Upper lobe of right lung (tissue), 1 donor: ENCODE measurements at regions not wholly inside any gene's neighbourhood (a gene's known extent, or its start where the extent isn't known, plus 50 kb on each side); places are given as distances from the start of the nearest gene placed in this dataset.

Experiments
- ATAC-seq: fragments of 200-7000 bp; cut with Tn5 transposase; one replicate; pipeline ENCODE4 v1.9.1; 2020; ENCODE audit warnings: mild to moderate bottlenecking, moderate library complexity
- DNase-seq: peaks from one replicate; pipeline ENCODE4 v3.0.0-alpha.2; 2020
- H3K27ac ChIP-seq: fragments of 200-600 bp; one replicate; pipeline ENCODE4 v1.8.0; 2022
- H3K27me3 ChIP-seq: fragments of 200-600 bp; one replicate; pipeline ENCODE4 v1.8.0; 2022; ENCODE audit warnings: mild to moderate bottlenecking
- H3K36me3 ChIP-seq: fragments of 200-600 bp; one replicate; pipeline ENCODE4 v1.8.0; 2022
- H3K4me1 ChIP-seq: fragments of 200-600 bp; one replicate; pipeline ENCODE4 v1.8.0; 2022
- H3K4me3 ChIP-seq: fragments of 200-600 bp; one replicate; pipeline ENCODE4 v1.8.0; 2022; ENCODE audit warnings: mild to moderate bottlenecking
- H3K9me3 ChIP-seq: fragments of 200-600 bp; one replicate; pipeline ENCODE4 v1.8.0; 2022
- intact Hi-C: fragments of 100-400 bp; cut with DNase I; formaldehyde crosslinking; loops from one replicate; pipeline ENCODE4 v1.11.0; 2022
- TF ChIP-seq, protein P1 (sequence below): fragments of 200-600 bp; IDR thresholded peaks from one replicate; pipeline ENCODE4 v1.8.0; 2022; ENCODE audit warnings: antibody characterized with exemption
- donor health status: DM: no; HTN: yes; CAD: no; lungs with severe emphysema.

DNA sequence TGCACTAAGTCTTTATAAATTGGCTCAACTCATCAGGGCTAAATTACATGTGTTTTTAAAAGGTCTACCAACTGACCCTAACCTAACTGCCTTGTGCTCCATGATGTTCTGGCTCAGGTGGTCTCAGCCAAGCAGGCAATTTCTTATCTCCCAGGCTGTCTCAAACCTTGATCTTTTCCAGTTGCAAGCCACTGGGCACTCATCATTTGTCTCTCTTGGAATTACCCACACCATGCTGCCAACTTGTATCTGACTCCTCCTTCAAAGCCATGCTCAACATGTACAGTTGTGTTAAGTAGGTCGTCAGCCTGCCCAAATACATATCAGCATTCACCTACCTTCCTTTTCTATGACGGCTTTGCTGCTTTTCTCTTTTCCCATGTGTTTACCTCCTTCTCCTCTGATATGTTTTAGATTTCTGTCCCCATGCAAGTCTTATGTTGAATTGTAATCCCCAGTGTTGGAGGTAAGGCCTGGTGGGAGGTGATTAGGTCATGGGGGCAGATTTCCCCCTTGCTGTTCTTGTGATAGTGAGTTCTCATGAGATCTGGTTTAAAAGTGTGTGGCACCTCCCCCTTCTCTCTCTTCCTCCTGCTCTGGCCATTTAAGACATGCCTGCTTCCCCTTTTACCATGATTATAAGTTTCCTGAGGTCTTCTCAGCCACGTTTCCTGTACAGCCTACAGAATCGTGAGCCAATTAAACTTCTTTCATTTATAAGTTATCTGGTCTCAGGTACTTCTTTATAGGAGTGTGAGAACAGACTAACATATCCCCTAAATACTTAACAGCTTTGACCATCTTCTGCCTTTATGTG is 130.0 kb downstream of the ELAPOR2 start:
- no peak overlapping the region for H3K4me3 ChIP-seq
- no peak overlapping the region for H3K27ac ChIP-seq
- no peaks in the 10 kb centered on the region for H3K9me3 ChIP-seq
- TF ChIP-seq, protein P1, sequence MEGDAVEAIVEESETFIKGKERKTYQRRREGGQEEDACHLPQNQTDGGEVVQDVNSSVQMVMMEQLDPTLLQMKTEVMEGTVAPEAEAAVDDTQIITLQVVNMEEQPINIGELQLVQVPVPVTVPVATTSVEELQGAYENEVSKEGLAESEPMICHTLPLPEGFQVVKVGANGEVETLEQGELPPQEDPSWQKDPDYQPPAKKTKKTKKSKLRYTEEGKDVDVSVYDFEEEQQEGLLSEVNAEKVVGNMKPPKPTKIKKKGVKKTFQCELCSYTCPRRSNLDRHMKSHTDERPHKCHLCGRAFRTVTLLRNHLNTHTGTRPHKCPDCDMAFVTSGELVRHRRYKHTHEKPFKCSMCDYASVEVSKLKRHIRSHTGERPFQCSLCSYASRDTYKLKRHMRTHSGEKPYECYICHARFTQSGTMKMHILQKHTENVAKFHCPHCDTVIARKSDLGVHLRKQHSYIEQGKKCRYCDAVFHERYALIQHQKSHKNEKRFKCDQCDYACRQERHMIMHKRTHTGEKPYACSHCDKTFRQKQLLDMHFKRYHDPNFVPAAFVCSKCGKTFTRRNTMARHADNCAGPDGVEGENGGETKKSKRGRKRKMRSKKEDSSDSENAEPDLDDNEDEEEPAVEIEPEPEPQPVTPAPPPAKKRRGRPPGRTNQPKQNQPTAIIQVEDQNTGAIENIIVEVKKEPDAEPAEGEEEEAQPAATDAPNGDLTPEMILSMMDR, result no peak
- ATAC-seq (no peak), DNase-seq (no peak)
- H3K27me3 ChIP-seq, result no peaks in the 10 kb centered on the region
- no peaks in the 10 kb centered on the region for H3K36me3 ChIP-seq
- H3K4me1 ChIP-seq, result no peaks in the 10 kb centered on the region
- intact Hi-C loops, result loop anchor here (10.0 kb wide), 1 partner anchor 215 kb away; no protein-coding TSS in a partner anchor

DNA sequence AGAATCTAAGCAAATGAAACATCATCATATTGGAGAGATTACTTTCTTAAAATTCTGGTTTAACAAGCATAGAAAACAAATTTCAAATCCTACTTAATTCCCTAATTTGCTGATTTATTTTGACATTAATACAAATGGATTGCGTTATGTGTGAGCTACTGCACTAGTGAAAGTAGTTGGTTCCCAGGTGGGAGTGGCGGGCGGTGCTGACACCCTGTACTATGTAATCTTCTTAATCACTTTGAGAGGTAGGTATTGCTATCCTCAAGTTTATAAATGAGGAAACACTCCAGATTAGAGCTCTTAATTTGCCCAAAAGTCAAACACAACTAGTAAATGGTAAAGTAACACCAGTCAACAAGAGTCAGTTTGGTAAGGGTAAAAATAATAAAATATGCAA is 131.1 kb downstream of the ELAPOR2 start:
- H3K4me3 ChIP-seq, result no peak overlapping the region
- H3K27ac ChIP-seq, result no peak overlapping the region
- H3K9me3 ChIP-seq, result no peaks in the 10 kb centered on the region
- ATAC-seq (peak; percentile 51), DNase-seq (peak; percentile 66)
- TF ChIP-seq, protein P1, result no peak
- H3K4me1 ChIP-seq, result peaks cover 3% of the 10 kb centered on the region
- no peaks in the 10 kb centered on the region for H3K36me3 ChIP-seq
- H3K27me3 ChIP-seq, result no peaks in the 10 kb centered on the region
- intact Hi-C loops, result no loop called here

DNA sequence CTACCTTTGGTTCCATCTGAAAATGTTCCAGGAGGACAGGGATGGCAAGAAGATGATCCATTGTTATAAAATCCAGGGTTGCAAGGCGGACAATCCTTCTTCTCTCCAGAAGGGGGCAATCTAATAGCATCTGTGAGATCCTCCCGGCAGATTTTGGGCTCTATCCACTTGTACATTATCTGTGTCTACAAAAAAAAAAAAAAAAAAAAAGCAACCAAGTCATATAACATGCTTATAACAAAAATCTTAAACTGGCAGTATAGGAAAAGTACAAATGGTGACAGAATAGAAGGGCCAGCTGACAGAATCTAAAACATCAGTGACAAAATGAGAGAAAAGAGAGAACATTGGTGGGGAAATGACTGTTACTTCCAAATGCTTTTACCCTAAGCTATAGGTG is 132.7 kb downstream of the ELAPOR2 start:
- Histone ChIP-seq H3K9me3 (no peaks in the 10 kb centered on the region), H3K27ac (no peak overlapping the region), H3K4me1 (peaks cover 3% of the 10 kb centered on the region), H3K4me3 (no peak overlapping the region), H3K36me3 (no peaks in the 10 kb centered on the region), H3K27me3 (no peaks in the 10 kb centered on the region)
- TF ChIP-seq, protein P1, result peak; percentile 70
- intact Hi-C loops, result no loop called here
- DNase-seq (no peak), ATAC-seq (peak; percentile 79)

DNA sequence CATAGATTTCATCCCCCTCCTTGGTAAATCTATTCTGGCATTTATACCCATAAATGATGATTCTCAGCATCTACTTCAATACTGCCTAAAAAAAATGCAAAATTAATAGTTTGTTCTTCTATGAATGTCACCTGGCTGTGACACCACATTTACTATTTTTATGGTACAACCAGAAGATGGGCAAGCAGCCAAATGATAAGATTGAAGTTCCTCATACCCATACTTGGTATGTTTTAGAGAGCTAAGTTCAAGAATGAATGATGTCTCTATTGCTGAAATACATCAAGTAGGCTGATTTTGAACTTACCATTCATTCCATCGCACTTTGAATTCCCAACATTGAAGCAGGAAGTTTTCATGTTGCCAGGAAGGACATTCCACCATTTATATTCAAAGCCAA is 134.2 kb downstream of the ELAPOR2 start:
- Histone ChIP-seq H3K27ac (no peak overlapping the region), H3K4me3 (no peak overlapping the region), H3K36me3 (no peaks in the 10 kb centered on the region), H3K4me1 (peaks cover 3% of the 10 kb centered on the region), H3K27me3 (no peaks in the 10 kb centered on the region), H3K9me3 (no peaks in the 10 kb centered on the region)
- TF ChIP-seq, protein P1, result no peak
- DNase-seq, result no peak
- intact Hi-C loops, result no loop called here
- ATAC-seq, result no peak

DNA sequence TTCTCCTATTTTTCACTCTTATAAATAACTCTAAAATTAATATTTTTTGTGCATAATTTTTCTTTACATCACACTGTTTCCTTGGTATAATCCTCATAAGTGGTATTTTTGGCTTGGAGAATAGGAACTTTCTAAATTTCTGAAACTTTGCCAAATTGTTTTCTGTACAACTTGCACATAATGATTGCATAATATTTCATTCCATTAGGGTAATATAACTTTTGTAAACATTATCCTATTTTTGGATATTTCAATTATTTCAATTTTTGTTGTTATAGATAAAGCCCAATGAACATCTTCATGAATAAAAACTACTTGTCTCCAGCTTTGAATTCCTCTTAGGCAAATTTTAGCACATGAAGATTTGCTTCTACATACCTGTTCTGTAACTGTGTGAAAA is 135.9 kb downstream of the ELAPOR2 start:
- Histone ChIP-seq H3K27me3 (no peaks in the 10 kb centered on the region), H3K36me3 (no peaks in the 10 kb centered on the region), H3K4me3 (no peak overlapping the region), H3K9me3 (no peaks in the 10 kb centered on the region), H3K4me1 (peaks cover 3% of the 10 kb centered on the region), H3K27ac (no peak overlapping the region)
- DNase-seq (no peak), ATAC-seq (no peak)
- intact Hi-C loops, result no loop called here
- TF ChIP-seq, protein P1, result no peak
